K562 (cell line): ENCODE measurements at regions not wholly inside any gene's neighbourhood (a gene's known extent, or its start where the extent isn't known, plus 50 kb on each side); places are given as distances from the start of the nearest gene placed in this dataset.

Experiments
- ATAC-seq: fragments of 200-7000 bp; cut with Tn5 transposase; 3 replicates; pipeline ENCODE4 v1.9.1; 2020; ENCODE audit warnings: moderate library complexity
- BruUV-seq: library from RNA; stranded (reverse); fragments of 400-500 nt; replicated peaks from 2 replicates; lab custom pipeline; 2021; lab: Mats Ljungman, UMichigan
- CTCF ChIA-PET: fragments of 300-600 bp; formaldehyde crosslinking; extraction: SDS; loops from one replicate; lab custom pipeline; 2021; ENCODE audit warnings: low intra/inter-chr PET ratio; lab: Yijun Ruan, JAX
- POLR2A ChIA-PET: fragments of 300-600, 350-650 bp; sonication (Branson Sonifier 250); formaldehyde crosslinking; extraction: SDS; loops from one replicate; lab custom pipeline; 2021; ENCODE audit warnings: antibody characterized with exemption, inconsistent platforms; lab: Yijun Ruan, JAX
- DNase-seq, 4 experiments: peaks; one replicate each; pipeline versions ENCODE4 v3.0.0 to v3.0.0-alpha.2; 2011 to 2018; ENCODE audit warnings: low spot score in 3 of 4, mixed read lengths in 3 of 4; ENCODE audit errors: extremely low read depth in 1 of 4
- FAIRE-seq: peaks from 2 replicates; lab custom pipeline; 2011; peaks lifted over from hg19 to GRCh38; lab: Jason Lieb, UNC
- H2AFZ ChIP-seq: 2 replicates; pipeline ENCODE4 v1.6.0; 2011; ENCODE audit warnings: low read depth, low read length, control low read depth, inconsistent platforms
- H3K27ac ChIP-seq: fragments of 200-600 bp; 3 replicates; pipeline ENCODE4 v1.8.0; 2011; ENCODE audit warnings: low read depth, mild to moderate bottlenecking, control low read depth, inconsistent platforms, low read length, moderate library complexity, mixed read lengths; ENCODE audit errors: extremely low read depth
- H3K27me3 ChIP-seq, 2 experiments: fragments of 300-600 bp in 1 of 2; 2 replicates in 1 of 2; 3 replicates in 1 of 2; pipeline versions ENCODE4 v1.6.0 to v1.8.0; 2011; ENCODE audit warnings: inconsistent platforms in 2 of 2, low read length in 2 of 2, mild to moderate bottlenecking in 1 of 2, mixed read lengths in 1 of 2, moderate library complexity in 1 of 2; ENCODE audit not compliant: control insufficient read depth in 2 of 2, insufficient read depth in 2 of 2
- H3K36me3 ChIP-seq: fragments of 300-600 bp; 3 replicates; pipeline ENCODE4 v1.8.0; 2011; ENCODE audit warnings: mild to moderate bottlenecking, low read length, inconsistent platforms; ENCODE audit not compliant: control insufficient read depth, insufficient read depth
- H3K4me1 ChIP-seq, 2 experiments: fragments of 200-600 bp in 1 of 2; replicated peaks in 1 of 2; 2 replicates in 1 of 2; 3 replicates in 1 of 2; pipeline versions ENCODE4 v1.5.1 to v1.8.0; 2011; ENCODE audit warnings: inconsistent platforms in 2 of 2, low read length in 2 of 2, mild to moderate bottlenecking in 1 of 2, mixed read lengths in 1 of 2, moderate library complexity in 1 of 2; ENCODE audit not compliant: control insufficient read depth in 2 of 2, insufficient read depth in 2 of 2
- H3K4me2 ChIP-seq: 2 replicates; pipeline ENCODE4 v1.6.1; 2011; ENCODE audit warnings: low read length, control low read depth, inconsistent platforms, mixed read lengths; ENCODE audit not compliant: insufficient read depth
- H3K4me3 ChIP-seq: fragments of 200-600 bp; sonication (generic), shearing (Covaris generic); 2 replicates; pipeline ENCODE4 v1.5.1; 2016; ENCODE audit warnings: control low read depth, inconsistent platforms
- H3K79me2 ChIP-seq: fragments of 200-600 bp; 3 replicates; pipeline ENCODE4 v1.8.0; 2011; ENCODE audit warnings: low read length, inconsistent platforms; ENCODE audit not compliant: control insufficient read depth, insufficient read depth
- H3K9ac ChIP-seq, 2 experiments: 2 replicates each; pipeline versions ENCODE4 v1.6.0 to v1.6.1; 2011; ENCODE audit warnings: low read depth in 2 of 2, low read length in 2 of 2, control low read depth in 1 of 2, inconsistent platforms in 1 of 2, mild to moderate bottlenecking in 1 of 2, mixed read lengths in 1 of 2; ENCODE audit not compliant: insufficient read depth in 1 of 2
- H3K9me1 ChIP-seq: one replicate; pipeline ENCODE4 v1.6.0; 2011; ENCODE audit warnings: inconsistent platforms, mild to moderate bottlenecking, low read length, moderate library complexity; ENCODE audit not compliant: control insufficient read depth, insufficient read depth
- H3K9me3 ChIP-seq: replicated peaks from 2 replicates; pipeline ENCODE4 v1.5.1; 2011; ENCODE audit warnings: low read depth, low read length, inconsistent platforms; ENCODE audit not compliant: control insufficient read depth, insufficient read depth
- H4K20me1 ChIP-seq: replicated peaks from 2 replicates; pipeline ENCODE4 v1.6.1; 2011; ENCODE audit warnings: low read length, inconsistent platforms, mixed read lengths; ENCODE audit not compliant: control insufficient read depth, insufficient read depth
- CEBPG ChIP-seq, 3 experiments: fragments of 200-800 bp in 1 of 3; sonication (Bioruptor generic) in 1 of 3; sonication (generic) in 1 of 3; formaldehyde crosslinking in 1 of 3; IDR thresholded peaks in 2 of 3; conservative IDR thresholded peaks in 1 of 3; 2 replicates each; pipeline versions ENCODE4 v1.6.1 to v1.8.0; 2016 to 2022; ENCODE audit warnings: missing compliant biosample characterization in 2 of 3, missing genetic modification characterization in 2 of 3, mild to moderate bottlenecking in 1 of 3, missing genetic modification reagents in 1 of 3
- HCFC1 ChIP-seq: IDR thresholded peaks from 2 replicates; pipeline ENCODE4 v1.6.1; 2012; ENCODE audit warnings: low read depth, low read length, improper control_type of control experiment
- LARP7 ChIP-seq: fragments of 450-650 bp; IDR thresholded peaks from 2 replicates; pipeline ENCODE4 v1.6.1; 2016
- MTA1 ChIP-seq: fragments of 450-650 bp; IDR thresholded peaks from 2 replicates; pipeline ENCODE4 v1.6.1; 2017; ENCODE audit warnings: borderline replicate concordance
- ZNF253 ChIP-seq: fragments of 250-450 bp; sonication (Bioruptor Pico); conservative IDR thresholded peaks from 2 replicates; pipeline ENCODE4 v1.6.1; 2021; ENCODE audit warnings: mild to moderate bottlenecking
- WGBS: fragments of 100-300 bp; shearing (Covaris generic); methylation state at CpG from one replicate; pipeline ENCODE4 v1.1.6; 2016; ENCODE audit warnings: low coverage, mixed read lengths; ENCODE audit not compliant: insufficient coverage; ENCODE audit errors: missing lambda C conversion rate; 5-methylcytosine and 5-hydroxymethylcytosine counted together
- in situ Hi-C: fragments of 300-500 bp; cut with MboI; formaldehyde crosslinking; loops from 4 replicates; pipeline ENCODE4 v1.15.0; 2018; ENCODE audit warnings: inconsistent platforms, mixed read lengths
- intact Hi-C: fragments of 100-400 bp; cut with micrococcal nuclease; formaldehyde crosslinking; loops from 2 replicates; pipeline ENCODE4 v1.14.2; 2022

DNA sequence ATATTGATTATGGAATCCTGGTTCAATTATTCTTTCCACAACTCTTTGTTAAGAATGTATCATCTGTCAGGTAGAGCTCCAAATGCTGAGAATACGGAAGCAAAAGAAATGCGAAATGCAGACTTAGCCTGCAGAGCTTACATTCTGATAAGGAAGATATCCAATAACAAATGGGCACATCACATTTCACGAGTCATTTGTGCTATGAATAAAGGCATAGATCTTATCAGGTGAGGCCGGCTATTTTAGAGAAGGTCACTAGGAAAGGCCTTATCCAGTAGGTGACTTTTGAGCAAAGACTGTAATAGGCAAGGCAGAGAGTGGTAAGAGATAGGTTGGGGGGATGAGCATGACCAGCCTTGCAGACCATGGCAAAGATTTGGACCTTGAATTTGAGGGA lies 174.3 kb upstream of the SERPINE2 start:
- no TSS peak for BruUV-seq
- 3% methylated on average over 4 of the region's 4 CpGs for WGBS
- H3K9ac ChIP-seq = no peak overlapping the region

GRCh38 chr2:224211791-224212190 lies 172.7 kb upstream of the SERPINE2 start:
- POLR2A ChIA-PET = no interaction called here
- no peak overlapping the region for H3K27ac ChIP-seq
- H3K9ac ChIP-seq = no peak overlapping the region
- no peaks in the 10 kb centered on the region for H3K9me1 ChIP-seq
- intact Hi-C loops = no loop called here
- TF ChIP-seq LARP7 = no peak
- TF ChIP-seq CEBPG (CRISPR knock-in tag; IDR thresholded peaks at IDR 0.05) = no peak
- TF ChIP-seq CEBPG (tag; conservative IDR thresholded peaks at IDR 0.05 in 1 of 2, IDR thresholded peaks at IDR 0.05 in 1 of 2) = peak in 1 of 2 experiments; percentile 53; a peak in 1 of 4 replicates
- no peaks in the 10 kb centered on the region for H3K79me2 ChIP-seq
- H3K4me1 ChIP-seq = no peaks in the 10 kb centered on the region
- no peaks in the 10 kb centered on the region for H3K27me3 ChIP-seq
- BruUV-seq = no TSS peak
- no peak overlapping the region for H3K4me3 ChIP-seq
- DNase-seq = no peak
- H3K36me3 ChIP-seq = no peaks in the 10 kb centered on the region
- no peaks in the 10 kb centered on the region for H4K20me1 ChIP-seq
- H3K9me3 ChIP-seq = no peaks in the 10 kb centered on the region
- CTCF ChIA-PET = no interaction called here
- H3K4me2 ChIP-seq = no peak overlapping the region
- H2AFZ ChIP-seq = no peak overlapping the region
- FAIRE-seq = no peak
- no peak for ATAC-seq
- in situ Hi-C loops = no loop called here
- 0% methylated on average over 4 of the region's 4 CpGs for WGBS

More for the DNA sequence above, 174.3 kb upstream of the SERPINE2 start:
- intact Hi-C loops (no loop called here), in situ Hi-C loops (no loop called here)
- POLR2A ChIA-PET = no interaction called here
- no peak overlapping the region for H2AFZ ChIP-seq
- no peaks in the 10 kb centered on the region for H3K4me1 ChIP-seq
- CTCF ChIA-PET = no interaction called here
- H3K27ac ChIP-seq = no peak overlapping the region
- H3K27me3 ChIP-seq = no peaks in the 10 kb centered on the region
- FAIRE-seq (no peak), DNase-seq (no peak), ATAC-seq (no peak)
- no peaks in the 10 kb centered on the region for H3K36me3 ChIP-seq
- H3K79me2 ChIP-seq = no peaks in the 10 kb centered on the region
- no peak overlapping the region for H3K4me3 ChIP-seq
- H3K9me1 ChIP-seq = no peaks in the 10 kb centered on the region
- no peak overlapping the region for H3K4me2 ChIP-seq
- no peaks in the 10 kb centered on the region for H4K20me1 ChIP-seq
- no peaks in the 10 kb centered on the region for H3K9me3 ChIP-seq
- TF ChIP-seq ZNF253 (CRISPR knock-in tag) = no peak
- no peak for TF ChIP-seq HCFC1
- TF ChIP-seq MTA1 = no peak
